H1 (cell line): ENCODE measurements at regions not wholly inside any gene's neighbourhood (a gene's known extent, or its start where the extent isn't known, plus 50 kb on each side); places are given as distances from the start of the nearest gene placed in this dataset.

Experiments used
- CTCF ChIA-PET: fragments of 300-600 bp; sonication (Branson Sonifier 250); formaldehyde crosslinking; loops from one replicate; lab custom pipeline; 2021; ENCODE audit not compliant: partially characterized antibody; lab: Charles Lee
- POLR2A ChIA-PET: fragments of 300-600 bp; sonication (Branson Sonifier 250); formaldehyde crosslinking; loops from one replicate; lab custom pipeline; 2021; ENCODE audit warnings: inconsistent platforms; ENCODE audit not compliant: partially characterized antibody; lab: Charles Lee
- DNase-seq, 2 experiments: peaks; one replicate each; pipeline versions ENCODE4 v3.0.0 to v3.0.0-alpha.2; 2010 to 2022; ENCODE audit warnings: low spot score in 2 of 2, low read depth in 1 of 2, mixed read lengths in 1 of 2
- FAIRE-seq: peaks from 2 replicates; lab custom pipeline; 2011; peaks lifted over from hg19 to GRCh38; lab: Jason Lieb, UNC
- H2AFZ ChIP-seq: 2 replicates; pipeline ENCODE4 v1.8.1; 2012; ENCODE audit warnings: low read length, inconsistent platforms
- H2AK5ac ChIP-seq: 2 replicates; pipeline ENCODE4 v1.6.1; 2013; ENCODE audit warnings: low read depth, low read length
- H2BK120ac ChIP-seq: replicated peaks from 2 replicates; pipeline ENCODE3; 2013; ENCODE audit warnings: low read depth, low read length, inconsistent platforms
- H2BK12ac ChIP-seq: 2 replicates; pipeline ENCODE4 v1.6.1; 2013; ENCODE audit warnings: low read depth, low read length
- H2BK15ac ChIP-seq: 2 replicates; pipeline ENCODE4 v1.6.1; 2013; ENCODE audit warnings: low read length
- H2BK20ac ChIP-seq: 2 replicates; pipeline ENCODE4 v1.6.1; 2013; ENCODE audit warnings: low read length
- H2BK5ac ChIP-seq: 2 replicates; pipeline ENCODE4 v1.6.1; 2013; ENCODE audit warnings: low read depth, low read length
- H3K14ac ChIP-seq: 2 replicates; pipeline ENCODE4 v1.6.1; 2013; ENCODE audit warnings: inconsistent platforms; ENCODE audit not compliant: insufficient read length
- H3K18ac ChIP-seq: 2 replicates; pipeline ENCODE4 v1.6.1; 2013; ENCODE audit warnings: low read length; ENCODE audit errors: extremely low read depth
- H3K23ac ChIP-seq: 2 replicates; pipeline ENCODE4 v1.6.1; 2013; ENCODE audit warnings: inconsistent platforms; ENCODE audit not compliant: insufficient read length
- H3K23me2 ChIP-seq: 2 replicates; pipeline ENCODE4 v1.6.1; 2013; ENCODE audit warnings: low read depth, low read length
- H3K27ac ChIP-seq: 2 replicates; pipeline ENCODE4 v1.6.1; 2011; ENCODE audit warnings: low read depth, low read length, inconsistent platforms
- H3K27me3 ChIP-seq, 4 experiments: replicated peaks in 1 of 4; 1 replicate in 1 of 4; 2 replicates in 3 of 4; pipeline versions ENCODE4 v1.6.1 to v1.8.1; 2011 to 2013; ENCODE audit warnings: low read length in 3 of 4, mild to moderate bottlenecking in 3 of 4, inconsistent platforms in 2 of 4, mixed read lengths in 2 of 4, moderate library complexity in 1 of 4; ENCODE audit not compliant: control insufficient read depth in 3 of 4, insufficient read depth in 3 of 4; ENCODE audit errors: extremely low read depth in 1 of 4
- H3K36me3 ChIP-seq, 4 experiments: 2 replicates each; pipeline versions ENCODE4 v1.6.1 to v1.8.1; 2011 to 2013; ENCODE audit warnings: mild to moderate bottlenecking in 4 of 4, low read length in 3 of 4, moderate library complexity in 2 of 4, control low read depth in 1 of 4, inconsistent platforms in 1 of 4; ENCODE audit not compliant: insufficient read depth in 4 of 4, control insufficient read depth in 2 of 4
- H3K4ac ChIP-seq: replicated peaks from 2 replicates; pipeline ENCODE3; 2013; ENCODE audit warnings: low read length, low read depth, mixed read lengths, inconsistent platforms; ENCODE audit not compliant: insufficient read length
- H3K4me1 ChIP-seq, 4 experiments: replicated peaks in 1 of 4; 1 replicate in 1 of 4; 2 replicates in 3 of 4; pipeline versions ENCODE4 v1.6.1 to v1.8.1; 2011 to 2013; ENCODE audit warnings: low read length in 3 of 4, inconsistent platforms in 2 of 4, mixed read lengths in 1 of 4; ENCODE audit not compliant: insufficient read depth in 4 of 4, control insufficient read depth in 3 of 4
- H3K4me2 ChIP-seq, 2 experiments: 2 replicates each; pipeline versions ENCODE4 v1.6.1 to v1.8.1; 2011 to 2013; ENCODE audit warnings: low read depth in 2 of 2, low read length in 2 of 2, control low read depth in 1 of 2, inconsistent platforms in 1 of 2, mild to moderate bottlenecking in 1 of 2; ENCODE audit not compliant: insufficient read depth in 1 of 2
- H3K4me3 ChIP-seq, 4 experiments: fragments of 200-600, 300-600 bp in 1 of 4; sonication (generic), shearing (Covaris generic), sonication (Bioruptor Twin) in 1 of 4; 2 replicates each; pipeline versions ENCODE4 v1.5.1 to v1.8.1; 2011 to 2016; ENCODE audit warnings: low read length in 4 of 4, low read depth in 3 of 4, control low read depth in 2 of 4, inconsistent platforms in 2 of 4, mild to moderate bottlenecking in 2 of 4, mixed read lengths in 1 of 4, moderate library complexity in 1 of 4; ENCODE audit not compliant: insufficient read depth in 2 of 4; ENCODE audit errors: extremely low read depth in 1 of 4
- H3K56ac ChIP-seq: replicated peaks from 2 replicates; pipeline ENCODE3; 2013; ENCODE audit warnings: low read depth, mild to moderate bottlenecking, mixed read lengths, low read length, inconsistent platforms; ENCODE audit not compliant: insufficient read length
- H3K79me1 ChIP-seq: 2 replicates; pipeline ENCODE4 v1.6.1; 2013; ENCODE audit warnings: low read depth, low read length, control low read depth
- H3K79me2 ChIP-seq, 2 experiments: 2 replicates each; pipeline versions ENCODE4 v1.6.1 to v1.8.1; 2012 to 2013; ENCODE audit warnings: low read length in 2 of 2, mild to moderate bottlenecking in 2 of 2, inconsistent platforms in 1 of 2; ENCODE audit not compliant: insufficient read depth in 2 of 2, control insufficient read depth in 1 of 2
- H3K9ac ChIP-seq, 4 experiments: replicated peaks in 1 of 4; 1 replicate in 1 of 4; 2 replicates in 3 of 4; pipeline versions ENCODE4 v1.6.1 to v1.8.1; 2011 to 2013; ENCODE audit warnings: low read depth in 3 of 4, low read length in 3 of 4, control low read depth in 2 of 4, mild to moderate bottlenecking in 2 of 4, moderate library complexity in 2 of 4, inconsistent platforms in 1 of 4; ENCODE audit errors: extremely low read depth in 1 of 4
- H3K9me3 ChIP-seq, 2 experiments: 2 replicates each; pipeline versions ENCODE4 v1.6.1 to v1.8.1; 2012 to 2013; ENCODE audit warnings: mild to moderate bottlenecking in 2 of 2, moderate library complexity in 2 of 2, control low read depth in 1 of 2, inconsistent platforms in 1 of 2, low read depth in 1 of 2, low read length in 1 of 2, mixed read lengths in 1 of 2; ENCODE audit not compliant: insufficient read depth in 2 of 2
- H4K20me1 ChIP-seq, 2 experiments: replicated peaks in 1 of 2; 2 replicates each; pipeline versions ENCODE3 to v1.8.1; 2011 to 2013; ENCODE audit warnings: inconsistent platforms in 2 of 2, low read length in 2 of 2, mild to moderate bottlenecking in 1 of 2; ENCODE audit not compliant: insufficient read depth in 2 of 2, control insufficient read depth in 1 of 2
- H4K5ac ChIP-seq: 2 replicates; pipeline ENCODE4 v1.6.1; 2013; ENCODE audit warnings: low read length, low read depth, mixed read lengths, inconsistent platforms; ENCODE audit not compliant: insufficient read length
- H4K8ac ChIP-seq: 2 replicates; pipeline ENCODE4 v1.8.0; 2013; ENCODE audit warnings: mild to moderate bottlenecking, moderate library complexity, low read length, inconsistent platforms; ENCODE audit not compliant: insufficient read depth; ENCODE audit errors: extremely low read depth
- H4K91ac ChIP-seq: replicated peaks from 2 replicates; pipeline ENCODE3; 2013; ENCODE audit warnings: low read length, mixed read lengths, inconsistent platforms; ENCODE audit not compliant: insufficient read length
- CBX5 ChIP-seq: fragments of 300-800, 300-1000 bp; sonication (generic); IDR thresholded peaks from 2 replicates; pipeline ENCODE4 v1.7.1; 2016; ENCODE audit warnings: antibody characterized with exemption, low read length, low read depth
- CREB1 ChIP-seq: IDR thresholded peaks from 2 replicates; pipeline ENCODE4 v1.6.1; 2012; ENCODE audit warnings: inconsistent platforms
- EGR1 ChIP-seq: IDR thresholded peaks from 2 replicates; pipeline ENCODE4 v1.6.1; 2011; ENCODE audit warnings: low read depth, low read length, borderline replicate concordance
- JUN ChIP-seq: IDR thresholded peaks from 2 replicates; pipeline ENCODE4 v1.6.1; 2011; ENCODE audit warnings: low read depth, mild to moderate bottlenecking, improper control_type of control experiment, low read length
- KDM5A ChIP-seq: fragments of 200-600 bp; IDR thresholded peaks from 2 replicates; pipeline ENCODE4 v1.7.1; 2012; ENCODE audit warnings: mild to moderate bottlenecking, low read length, inconsistent platforms, mixed read lengths
- NANOG ChIP-seq: IDR thresholded peaks from 2 replicates; pipeline ENCODE4 v1.6.1; 2011; ENCODE audit warnings: low read length, low read depth, mild to moderate bottlenecking, inconsistent platforms; ENCODE audit not compliant: insufficient read depth, poor library complexity, severe bottlenecking
- PHF8 ChIP-seq: fragments of 200-600 bp; sonication (generic); conservative IDR thresholded peaks from 2 replicates; pipeline ENCODE4 v1.7.1; 2012; ENCODE audit warnings: low read depth, mild to moderate bottlenecking, inconsistent platforms, low read length, moderate library complexity
- RNF2 ChIP-seq: fragments of 200-900, 300-1000 bp; sonication (generic); IDR thresholded peaks from 2 replicates; pipeline ENCODE4 v1.7.1; 2016; ENCODE audit warnings: borderline replicate concordance, low read depth, mild to moderate bottlenecking, antibody characterized with exemption, low read length; ENCODE audit not compliant: poor library complexity, severe bottlenecking; ENCODE audit errors: missing control alignments
- RXRA ChIP-seq: IDR thresholded peaks from 2 replicates; pipeline ENCODE4 v1.6.1; 2011; ENCODE audit warnings: low read depth, mild to moderate bottlenecking, low read length, moderate library complexity; ENCODE audit not compliant: insufficient read depth
- SP1 ChIP-seq: IDR thresholded peaks from 2 replicates; pipeline ENCODE4 v1.6.1; 2011; ENCODE audit warnings: low read depth, low read length
- SP2 ChIP-seq: IDR thresholded peaks from 2 replicates; pipeline ENCODE4 v1.6.1; 2012; ENCODE audit warnings: mild to moderate bottlenecking, low read length, inconsistent platforms
- SUZ12 ChIP-seq: fragments of 200-600 bp; sonication (generic); IDR thresholded peaks from 2 replicates; pipeline ENCODE4 v1.6.1; 2012; ENCODE audit warnings: mild to moderate bottlenecking, inconsistent platforms, low read length, moderate library complexity, mixed read lengths
- TAF7 ChIP-seq: optimal IDR thresholded peaks from 2 replicates; pipeline ENCODE3; 2011; ENCODE audit warnings: low read depth, mild to moderate bottlenecking, inconsistent platforms, low read length, moderate library complexity, borderline replicate concordance
- WGBS, 2 experiments: shearing (Covaris generic) in 1 of 2; methylation state at CpG; one replicate each; pipeline versions ENCODE4 v1.1.6 to v1.1.7; 2013 to 2015; ENCODE audit warnings: low lambda C conversion rate in 2 of 2, mixed read lengths in 2 of 2, inconsistent platforms in 1 of 2, low coverage in 1 of 2, missing lambda C conversion rate in 1 of 2; ENCODE audit not compliant: insufficient replicate concordance in 2 of 2, insufficient coverage in 1 of 2, insufficient read length in 1 of 2; ENCODE audit errors: extremely low coverage in 1 of 2, missing lambda C conversion rate in 1 of 2; 5-methylcytosine and 5-hydroxymethylcytosine counted together
- TF ChIP-seq, protein P1 (sequence below): IDR thresholded peaks from 2 replicates; pipeline ENCODE4 v1.6.1; 2012; ENCODE audit warnings: inconsistent platforms

DNA sequence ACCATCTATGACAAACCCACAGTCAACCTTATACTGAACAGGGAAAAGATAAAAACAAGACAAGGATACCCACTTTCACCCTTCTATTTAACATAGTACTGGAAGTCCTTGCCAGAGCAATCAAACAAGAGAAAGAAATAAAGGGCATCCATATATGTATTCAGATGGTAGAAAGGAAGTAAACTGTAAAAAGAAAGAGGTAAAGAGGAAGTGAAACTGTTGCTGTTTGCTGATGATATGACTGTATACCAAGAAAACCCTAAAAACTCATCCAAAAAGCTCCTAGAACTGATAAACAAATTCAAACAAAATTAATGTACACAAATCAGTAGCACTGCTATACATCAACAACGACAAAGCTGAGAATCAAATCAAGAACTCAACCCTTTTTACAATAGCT, 538.7 kb upstream of the PABPC4L start:
- Histone ChIP-seq H2BK20ac (no peak overlapping the region), H4K5ac (no peak overlapping the region), H3K23me2 (no peaks in the 10 kb centered on the region), H3K79me1 (no peaks in the 10 kb centered on the region), H3K36me3 (no peaks in the 10 kb centered on the region), H3K27ac (no peak overlapping the region), H4K20me1 (no peaks in the 10 kb centered on the region), H3K23ac (no peak overlapping the region), H3K4me3 (no peak overlapping the region), H4K91ac (no peak overlapping the region), H3K9me3 (no peaks in the 10 kb centered on the region), H3K4me2 (no peak overlapping the region), H2AK5ac (no peak overlapping the region), H4K8ac (no peak overlapping the region), H3K4ac (no peak overlapping the region), H2BK15ac (no peak overlapping the region), H3K56ac (no peak overlapping the region), H2BK12ac (no peak overlapping the region), H3K18ac (no peak overlapping the region), H3K4me1 (no peaks in the 10 kb centered on the region), H2AFZ (no peak overlapping the region), H3K79me2 (no peaks in the 10 kb centered on the region), H3K9ac (no peak overlapping the region), H3K27me3 (no peaks in the 10 kb centered on the region), H2BK5ac (no peak overlapping the region), H2BK120ac (no peak overlapping the region), H3K14ac (no peak overlapping the region)
- DNase-seq, result no peak
- 90% methylated on average over 1 of the region's 1 CpG; no CpG with 5 or more reads in 1 of the 2 experiments for WGBS, 2 experiments
- no peak for FAIRE-seq
- ChIA-PET CTCF (interaction anchor here (0.8 kb wide), 1 partner anchor 12 kb away, joined by 5 read pairs; no protein-coding TSS in a partner anchor), POLR2A (no interaction called here)
- no peak for TF ChIP-seq PHF8
- TF ChIP-seq SP1, result no peak
- TF ChIP-seq, protein P1, sequence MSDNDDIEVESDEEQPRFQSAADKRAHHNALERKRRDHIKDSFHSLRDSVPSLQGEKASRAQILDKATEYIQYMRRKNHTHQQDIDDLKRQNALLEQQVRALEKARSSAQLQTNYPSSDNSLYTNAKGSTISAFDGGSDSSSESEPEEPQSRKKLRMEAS, result no peak
- no peak for TF ChIP-seq EGR1
- no peak for TF ChIP-seq SP2
- TF ChIP-seq TAF7, result no peak
- TF ChIP-seq SUZ12, result no peak
- TF ChIP-seq RXRA, result no peak
- TF ChIP-seq CREB1, result no peak
- TF ChIP-seq RNF2, result no peak
- TF ChIP-seq JUN, result no peak
- TF ChIP-seq CBX5, result no peak
- TF ChIP-seq NANOG, result no peak
- no peak for TF ChIP-seq KDM5A
